OCI-LY3 (cell line): ENCODE measurements at regions not wholly inside any gene's neighbourhood (a gene's known extent, or its start where the extent isn't known, plus 50 kb on each side); places are given as distances from the start of the nearest gene placed in this dataset.

Source experiments
- H2AFZ ChIP-seq: fragments of 200-600, 300-600 bp; shearing (Covaris generic); 2 replicates; pipeline ENCODE4 v1.6.0; 2014; ENCODE audit warnings: antibody characterized with exemption, low read depth, low read length
- H3K27ac ChIP-seq: fragments of 200-600, 300-600 bp; sonication (generic); 2 replicates; pipeline ENCODE4 v1.5.1; 2014; ENCODE audit warnings: mild to moderate bottlenecking, low read length, moderate library complexity, mixed read lengths
- H3K27me3 ChIP-seq: fragments of 200-600, 300-600 bp; sonication (generic); 2 replicates; pipeline ENCODE4 v1.6.1; 2014; ENCODE audit warnings: low read depth, low read length, mixed read lengths
- H3K36me3 ChIP-seq: fragments of 200-600, 300-600 bp; sonication (generic); replicated peaks from 2 replicates; pipeline ENCODE3; 2014; ENCODE audit warnings: low read depth, low read length, mixed read lengths
- H3K4me1 ChIP-seq: fragments of 300-600, 200-600 bp; sonication (generic); 2 replicates; pipeline ENCODE4 v1.6.1; 2014; ENCODE audit warnings: low read length, mixed read lengths
- H3K4me2 ChIP-seq: fragments of 200-600, 300-600 bp; sonication (generic); 2 replicates; pipeline ENCODE4 v1.6.1; 2014; ENCODE audit warnings: low read length, mixed read lengths
- H3K4me3 ChIP-seq: fragments of 300-600, 200-600 bp; sonication (generic); 2 replicates; pipeline ENCODE4 v1.5.1; 2014; ENCODE audit warnings: antibody characterized with exemption, mild to moderate bottlenecking, low read length, moderate library complexity
- H3K79me2 ChIP-seq: fragments of 300-600, 200-600 bp; shearing (Covaris generic); 2 replicates; pipeline ENCODE4 v1.6.1; 2014; ENCODE audit warnings: mild to moderate bottlenecking, low read length, mixed read lengths
- H3K9ac ChIP-seq: fragments of 300-600, 200-600 bp; shearing (Covaris generic); 2 replicates; pipeline ENCODE4 v1.6.0; 2014; ENCODE audit warnings: mild to moderate bottlenecking, low read length, moderate library complexity
- H3K9me3 ChIP-seq: fragments of 200-600, 300-600 bp; shearing (Covaris generic); 2 replicates; pipeline ENCODE4 v1.6.1; 2014; ENCODE audit warnings: low read length, mixed read lengths; ENCODE audit not compliant: insufficient read depth
- H4K20me1 ChIP-seq: fragments of 200-600, 300-600 bp; sonication (generic); 2 replicates; pipeline ENCODE4 v1.6.1; 2016; ENCODE audit warnings: low read length, mixed read lengths; ENCODE audit not compliant: insufficient read depth
- CTCF ChIP-seq: fragments of 200-600, 300-600 bp; sonication (generic); IDR thresholded peaks from 2 replicates; pipeline ENCODE4 v1.5.1; 2014; ENCODE audit warnings: antibody characterized with exemption, low read length, low read depth
- EZH2phosphoT487 ChIP-seq: fragments of 200-600 bp; shearing (Covaris generic); IDR thresholded peaks from 2 replicates; pipeline ENCODE4 v1.6.1; 2018; ENCODE audit warnings: antibody characterized with exemption, mixed run types, low read depth

- no peak overlapping the region for H2AFZ ChIP-seq
- H3K9me3 ChIP-seq: no peaks in the 10 kb centered on the region
- no peaks in the 10 kb centered on the region for H4K20me1 ChIP-seq
- H3K4me3 ChIP-seq: no peak overlapping the region
- H3K27me3 ChIP-seq: no peaks in the 10 kb centered on the region
- no peak overlapping the region for H3K9ac ChIP-seq
- peaks cover 6% of the 10 kb centered on the region for H3K4me1 ChIP-seq
- TF ChIP-seq CTCF (no peak), EZH2phosphoT487 (no peak)
- no peaks in the 10 kb centered on the region for H3K79me2 ChIP-seq
- H3K36me3 ChIP-seq: no peaks in the 10 kb centered on the region
- no peak overlapping the region for H3K4me2 ChIP-seq
- no peak overlapping the region for H3K27ac ChIP-seq
Measured at GRCh38 chr1:219507437-219507836, 105.5 kb downstream of the ZC3H11B start.

GRCh38 chr1:219506936-219507335 lies 106.0 kb downstream of the ZC3H11B start:
- Histone ChIP-seq H3K4me3 (no peak overlapping the region), H3K36me3 (no peaks in the 10 kb centered on the region), H4K20me1 (no peaks in the 10 kb centered on the region), H3K9me3 (no peaks in the 10 kb centered on the region), H2AFZ (no peak overlapping the region), H3K4me1 (peaks cover 6% of the 10 kb centered on the region), H3K79me2 (no peaks in the 10 kb centered on the region), H3K27ac (no peak overlapping the region), H3K27me3 (no peaks in the 10 kb centered on the region), H3K4me2 (no peak overlapping the region), H3K9ac (no peak overlapping the region)
- no peak for TF ChIP-seq EZH2phosphoT487
- TF ChIP-seq CTCF: no peak

GRCh38 chr1:219506473-219506899 lies 106.4 kb downstream of the ZC3H11B start:
- Histone ChIP-seq H3K4me3 (no peak overlapping the region), H3K27me3 (no peaks in the 10 kb centered on the region), H3K79me2 (no peaks in the 10 kb centered on the region), H3K9me3 (no peaks in the 10 kb centered on the region), H3K27ac (no peak overlapping the region), H3K4me1 (peaks cover 6% of the 10 kb centered on the region), H2AFZ (no peak overlapping the region), H3K4me2 (no peak overlapping the region), H3K9ac (no peak overlapping the region), H4K20me1 (no peaks in the 10 kb centered on the region), H3K36me3 (no peaks in the 10 kb centered on the region)
- no peak for TF ChIP-seq CTCF
- TF ChIP-seq EZH2phosphoT487: no peak

- Histone ChIP-seq H3K4me1 (peaks cover 6% of the 10 kb centered on the region), H3K27ac (no peak overlapping the region), H3K4me3 (no peak overlapping the region), H2AFZ (no peak overlapping the region), H4K20me1 (no peaks in the 10 kb centered on the region), H3K36me3 (no peaks in the 10 kb centered on the region), H3K9me3 (no peaks in the 10 kb centered on the region), H3K27me3 (no peaks in the 10 kb centered on the region), H3K4me2 (no peak overlapping the region), H3K9ac (no peak overlapping the region), H3K79me2 (no peaks in the 10 kb centered on the region)
- TF ChIP-seq EZH2phosphoT487: no peak
- TF ChIP-seq CTCF: no peak
Measured at GRCh38 chr1:219505886-219506285, 107.0 kb downstream of the ZC3H11B start.
